Testis (tissue), 2 donors: ENCODE measurements at regions not wholly inside any gene's neighbourhood (a gene's known extent, or its start where the extent isn't known, plus 50 kb on each side); places are given as distances from the start of the nearest gene placed in this dataset.

Source experiments
- POLR2A ChIP-seq: fragments of 450-650 bp; IDR thresholded peaks from one replicate; pipeline ENCODE4 v1.6.1; 2017; ENCODE audit warnings: antibody characterized with exemption, mild to moderate bottlenecking, moderate library complexity
- TF ChIP-seq, protein P1 (sequence below), 3 experiments: fragments of 450-650 bp in 2 of 3; fragments of 200-600 bp in 1 of 3; sonication (generic) in 1 of 3; IDR thresholded peaks; one replicate each; pipeline ENCODE4 v1.5.1; 2016 to 2019; ENCODE audit warnings: antibody characterized with exemption in 3 of 3, mild to moderate bottlenecking in 2 of 3, moderate library complexity in 1 of 3

GRCh38 chr4:27142841-27143240 lies 282.2 kb downstream of the STIM2 start:
- TF ChIP-seq, protein P1, sequence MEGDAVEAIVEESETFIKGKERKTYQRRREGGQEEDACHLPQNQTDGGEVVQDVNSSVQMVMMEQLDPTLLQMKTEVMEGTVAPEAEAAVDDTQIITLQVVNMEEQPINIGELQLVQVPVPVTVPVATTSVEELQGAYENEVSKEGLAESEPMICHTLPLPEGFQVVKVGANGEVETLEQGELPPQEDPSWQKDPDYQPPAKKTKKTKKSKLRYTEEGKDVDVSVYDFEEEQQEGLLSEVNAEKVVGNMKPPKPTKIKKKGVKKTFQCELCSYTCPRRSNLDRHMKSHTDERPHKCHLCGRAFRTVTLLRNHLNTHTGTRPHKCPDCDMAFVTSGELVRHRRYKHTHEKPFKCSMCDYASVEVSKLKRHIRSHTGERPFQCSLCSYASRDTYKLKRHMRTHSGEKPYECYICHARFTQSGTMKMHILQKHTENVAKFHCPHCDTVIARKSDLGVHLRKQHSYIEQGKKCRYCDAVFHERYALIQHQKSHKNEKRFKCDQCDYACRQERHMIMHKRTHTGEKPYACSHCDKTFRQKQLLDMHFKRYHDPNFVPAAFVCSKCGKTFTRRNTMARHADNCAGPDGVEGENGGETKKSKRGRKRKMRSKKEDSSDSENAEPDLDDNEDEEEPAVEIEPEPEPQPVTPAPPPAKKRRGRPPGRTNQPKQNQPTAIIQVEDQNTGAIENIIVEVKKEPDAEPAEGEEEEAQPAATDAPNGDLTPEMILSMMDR (IDR thresholded peaks at IDR 0.05): no peak
- TF ChIP-seq POLR2A: no peak
